ENCODE measurements at regions not wholly inside any gene's neighbourhood (a gene's known extent, or its start where the extent isn't known, plus 50 kb on each side); places are given as distances from the start of the nearest gene placed in this dataset.

DNA sequence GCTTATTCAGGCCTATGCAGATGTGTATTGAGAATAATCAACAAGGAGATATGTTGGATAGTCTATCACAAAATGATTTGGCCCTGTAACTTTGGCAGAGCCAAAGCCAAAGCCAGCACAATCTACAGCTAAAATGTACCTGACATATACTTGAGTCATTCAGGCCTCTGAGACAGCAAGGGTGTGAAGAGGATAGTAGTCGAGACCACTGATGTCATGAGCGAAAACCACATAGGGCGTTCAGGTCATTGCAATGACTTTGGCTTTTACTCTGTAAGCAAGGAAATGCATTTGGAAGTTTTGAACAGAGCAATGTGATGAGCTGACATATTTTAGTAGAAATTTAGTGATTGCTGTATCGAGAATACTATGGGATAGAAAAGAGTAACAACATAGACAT is 579.6 kb downstream of the AMY1C start:
- no peak overlapping the region for H2AFZ ChIP-seq (ENCODE audit: low read length)
- in situ Hi-C loops (cut with HindIII; ENCODE audit: extremely low pct_ligation_motif_present, low pct_unique_long_range_greater_than_20kb): no loop called here
- WGBS (ENCODE audit: low lambda C conversion rate): 9% methylated on average over 4 of the region's 4 CpGs
- no peak overlapping the region for H3K4me2 ChIP-seq (ENCODE audit: low read depth, low read length)
- H3K4me1 ChIP-seq (ENCODE audit: insufficient read depth, low read length): no peaks in the 10 kb centered on the region
- no peak for FAIRE-seq
- peaks cover 5% of the 10 kb centered on the region; the same call in 1 of the 2 replicates for H3K9me3 ChIP-seq (ENCODE audit: low read length)
- no peak for DNase-seq (ENCODE audit: low spot score)
- no peaks in the 10 kb centered on the region for H3K36me3 ChIP-seq (replicated peaks in 1 of 2; ENCODE audit: control insufficient read depth in 1 of 2, insufficient read depth in 2 of 2, low read length in 2 of 2)
- H3K27ac ChIP-seq (ENCODE audit: extremely low read length, insufficient read depth, low read length): no peak overlapping the region
- intact Hi-C loops (cut with micrococcal nuclease; ENCODE audit: unreplicated experiment): no loop called here
- no TSS peak for BruUV-seq (replicated peaks)
- ATAC-seq: no peak
- TF ChIP-seq GABPB1 (CRISPR knock-in tag; IDR thresholded peaks at IDR 0.05) (no peak), MAFK (conservative IDR thresholded peaks at IDR 0.05 in 1 of 2, IDR thresholded peaks at IDR 0.05 in 1 of 2; ENCODE audit: low read length in 2 of 2) (peak; percentile 27 to 32; a peak in 2 of 4 replicates)
- ChIA-PET CTCF (ENCODE audit: low intra/inter-chr PET ratio, low total read pairs) (no interaction called here), POLR2A (no interaction called here)
- no peaks in the 10 kb centered on the region for H4K20me1 ChIP-seq (ENCODE audit: insufficient read depth, low read length)
- no peak overlapping the region for H3K9ac ChIP-seq (ENCODE audit: insufficient read depth, low read depth, low read length)
- H3K27me3 ChIP-seq (ENCODE audit: control insufficient read depth in 1 of 2, insufficient read depth in 2 of 2, low read length in 2 of 2): no peaks in the 10 kb centered on the region
- no peak overlapping the region for H3K4me3 ChIP-seq (replicated peaks in 1 of 3; ENCODE audit: insufficient read depth in 1 of 3, low read depth in 2 of 3, low read length in 3 of 3)
- no peaks in the 10 kb centered on the region for H3K79me2 ChIP-seq (ENCODE audit: insufficient read depth, low read length)

DNA sequence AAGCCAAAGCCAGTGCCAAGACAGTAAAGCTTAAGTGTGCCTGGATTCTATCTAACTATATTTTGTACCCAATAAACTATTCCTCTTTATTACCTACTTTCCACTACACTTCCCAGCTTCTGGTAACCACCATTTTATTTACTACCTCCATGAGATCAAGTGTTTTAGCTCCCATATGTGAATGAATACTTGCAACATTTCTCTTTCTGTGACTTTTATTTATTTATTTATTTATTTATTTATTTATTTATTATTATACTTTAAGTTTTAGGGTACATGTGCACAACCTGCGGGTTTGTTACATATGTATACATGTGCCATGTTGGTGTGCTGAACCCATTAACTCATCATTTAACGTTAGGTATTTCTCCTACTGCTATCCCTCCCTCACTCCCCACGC is 582.1 kb downstream of the AMY1C start:
- Histone ChIP-seq H3K79me2 (ENCODE audit: insufficient read depth, low read length) (no peaks in the 10 kb centered on the region), H3K4me3 (replicated peaks in 1 of 3; ENCODE audit: insufficient read depth in 1 of 3, low read depth in 2 of 3, low read length in 3 of 3) (no peak overlapping the region), H3K36me3 (replicated peaks in 1 of 2; ENCODE audit: control insufficient read depth in 1 of 2, insufficient read depth in 2 of 2, low read length in 2 of 2) (no peaks in the 10 kb centered on the region), H3K4me2 (ENCODE audit: low read depth, low read length) (no peak overlapping the region), H3K9ac (ENCODE audit: insufficient read depth, low read depth, low read length) (no peak overlapping the region), H2AFZ (ENCODE audit: low read length) (no peak overlapping the region), H3K9me3 (ENCODE audit: low read length) (peaks cover 5% of the 10 kb centered on the region; the same call in 1 of the 2 replicates), H3K27me3 (ENCODE audit: control insufficient read depth in 1 of 2, insufficient read depth in 2 of 2, low read length in 2 of 2) (no peaks in the 10 kb centered on the region), H3K27ac (ENCODE audit: extremely low read length, insufficient read depth, low read length) (no peak overlapping the region), H3K4me1 (ENCODE audit: insufficient read depth, low read length) (no peaks in the 10 kb centered on the region), H4K20me1 (ENCODE audit: insufficient read depth, low read length) (no peaks in the 10 kb centered on the region)
- intact Hi-C loops (cut with micrococcal nuclease; ENCODE audit: unreplicated experiment): no loop called here
- in situ Hi-C loops (cut with HindIII; ENCODE audit: extremely low pct_ligation_motif_present, low pct_unique_long_range_greater_than_20kb): no loop called here
- FAIRE-seq (no peak), ATAC-seq (no peak), DNase-seq (ENCODE audit: low spot score) (no peak)
- no TSS peak for BruUV-seq (replicated peaks)
- WGBS (ENCODE audit: low lambda C conversion rate): 43% methylated on average over 2 of the region's 3 CpGs
- ChIA-PET CTCF (ENCODE audit: low intra/inter-chr PET ratio, low total read pairs) (no interaction called here), POLR2A (no interaction called here)
- TF ChIP-seq DPF2 (CRISPR knock-in tag; IDR thresholded peaks at IDR 0.05; ENCODE audit: borderline replicate concordance, low read depth) (no peak), CHCHD3 (CRISPR knock-in tag; IDR thresholded peaks at IDR 0.05) (no peak), ZNF17 (CRISPR knock-in tag; IDR thresholded peaks at IDR 0.05) (no peak), ZNF432 (CRISPR knock-in tag; IDR thresholded peaks at IDR 0.05; ENCODE audit: borderline replicate concordance) (no peak), ZSCAN9 (CRISPR knock-in tag; IDR thresholded peaks at IDR 0.05; ENCODE audit: borderline replicate concordance) (no peak), ZNF558 (CRISPR knock-in tag; IDR thresholded peaks at IDR 0.05; ENCODE audit: borderline replicate concordance) (no peak), PHF8 (CRISPR knock-in tag; IDR thresholded peaks at IDR 0.05) (no peak), ZNF816 (CRISPR knock-in tag; IDR thresholded peaks at IDR 0.05; ENCODE audit: borderline replicate concordance) (no peak), TCF7 (IDR thresholded peaks at IDR 0.05; ENCODE audit: low read depth) (no peak), RXRA (CRISPR knock-in tag; IDR thresholded peaks at IDR 0.05) (no peak)
- TF ChIP-seq, protein P1, sequence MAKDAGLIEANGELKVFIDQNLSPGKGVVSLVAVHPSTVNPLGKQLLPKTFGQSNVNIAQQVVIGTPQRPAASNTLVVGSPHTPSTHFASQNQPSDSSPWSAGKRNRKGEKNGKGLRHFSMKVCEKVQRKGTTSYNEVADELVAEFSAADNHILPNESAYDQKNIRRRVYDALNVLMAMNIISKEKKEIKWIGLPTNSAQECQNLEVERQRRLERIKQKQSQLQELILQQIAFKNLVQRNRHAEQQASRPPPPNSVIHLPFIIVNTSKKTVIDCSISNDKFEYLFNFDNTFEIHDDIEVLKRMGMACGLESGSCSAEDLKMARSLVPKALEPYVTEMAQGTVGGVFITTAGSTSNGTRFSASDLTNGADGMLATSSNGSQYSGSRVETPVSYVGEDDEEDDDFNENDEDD (CRISPR knock-in tag; IDR thresholded peaks at IDR 0.05; ENCODE audit: borderline replicate concordance): no peak
- TF ChIP-seq, protein P2, sequence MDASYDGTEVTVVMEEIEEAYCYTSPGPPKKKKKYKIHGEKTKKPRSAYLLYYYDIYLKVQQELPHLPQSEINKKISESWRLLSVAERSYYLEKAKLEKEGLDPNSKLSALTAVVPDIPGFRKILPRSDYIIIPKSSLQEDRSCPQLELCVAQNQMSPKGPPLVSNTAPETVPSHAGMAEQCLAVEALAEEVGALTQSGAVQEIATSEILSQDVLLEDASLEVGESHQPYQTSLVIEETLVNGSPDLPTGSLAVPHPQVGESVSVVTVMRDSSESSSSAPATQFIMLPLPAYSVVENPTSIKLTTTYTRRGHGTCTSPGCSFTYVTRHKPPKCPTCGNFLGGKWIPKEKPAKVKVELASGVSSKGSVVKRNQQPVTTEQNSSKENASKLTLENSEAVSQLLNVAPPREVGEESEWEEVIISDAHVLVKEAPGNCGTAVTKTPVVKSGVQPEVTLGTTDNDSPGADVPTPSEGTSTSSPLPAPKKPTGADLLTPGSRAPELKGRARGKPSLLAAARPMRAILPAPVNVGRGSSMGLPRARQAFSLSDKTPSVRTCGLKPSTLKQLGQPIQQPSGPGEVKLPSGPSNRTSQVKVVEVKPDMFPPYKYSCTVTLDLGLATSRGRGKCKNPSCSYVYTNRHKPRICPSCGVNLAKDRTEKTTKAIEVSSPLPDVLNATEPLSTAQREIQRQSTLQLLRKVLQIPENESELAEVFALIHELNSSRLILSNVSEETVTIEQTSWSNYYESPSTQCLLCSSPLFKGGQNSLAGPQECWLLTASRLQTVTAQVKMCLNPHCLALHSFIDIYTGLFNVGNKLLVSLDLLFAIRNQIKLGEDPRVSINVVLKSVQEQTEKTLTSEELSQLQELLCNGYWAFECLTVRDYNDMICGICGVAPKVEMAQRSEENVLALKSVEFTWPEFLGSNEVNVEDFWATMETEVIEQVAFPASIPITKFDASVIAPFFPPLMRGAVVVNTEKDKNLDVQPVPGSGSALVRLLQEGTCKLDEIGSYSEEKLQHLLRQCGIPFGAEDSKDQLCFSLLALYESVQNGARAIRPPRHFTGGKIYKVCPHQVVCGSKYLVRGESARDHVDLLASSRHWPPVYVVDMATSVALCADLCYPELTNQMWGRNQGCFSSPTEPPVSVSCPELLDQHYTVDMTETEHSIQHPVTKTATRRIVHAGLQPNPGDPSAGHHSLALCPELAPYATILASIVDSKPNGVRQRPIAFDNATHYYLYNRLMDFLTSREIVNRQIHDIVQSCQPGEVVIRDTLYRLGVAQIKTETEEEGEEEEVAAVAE (CRISPR knock-in tag; IDR thresholded peaks at IDR 0.05; ENCODE audit: borderline replicate concordance): no peak
